PC-3 (cell line): ENCODE measurements at regions not wholly inside any gene's neighbourhood (a gene's known extent, or its start where the extent isn't known, plus 50 kb on each side); places are given as distances from the start of the nearest gene placed in this dataset.

Experiments
- ATAC-seq: fragments of 200-7000 bp; cut with Tn5 transposase; 2 replicates; pipeline ENCODE4 v1.9.1; 2020; ENCODE audit warnings: mild to moderate bottlenecking, moderate library complexity
- BruUV-seq: library from RNA; stranded (reverse); fragments of 400-500 nt; replicated peaks from 2 replicates; lab custom pipeline; 2021; lab: Mats Ljungman, UMichigan
- CTCF ChIA-PET: fragments of 300-600 bp; sonication (Branson Sonifier 250); formaldehyde crosslinking; loops from one replicate; lab custom pipeline; 2022; ENCODE audit warnings: antibody characterized with exemption; lab: Charles Lee
- POLR2A ChIA-PET: fragments of 300-600 bp; sonication (Branson Sonifier 250); formaldehyde crosslinking; loops from one replicate; lab custom pipeline; 2022; ENCODE audit warnings: antibody characterized with exemption; ENCODE audit not compliant: unreplicated experiment; lab: Charles Lee
- DNase-seq: peaks from one replicate; pipeline ENCODE4 v3.0.0-alpha.2; 2015
- H2AFZ ChIP-seq: fragments of 300-600 bp; sonication (generic); 2 replicates; pipeline ENCODE4 v1.6.0; 2016; ENCODE audit warnings: antibody characterized with exemption, low read length
- H3F3A ChIP-seq: fragments of 300-600 bp; sonication (generic); one replicate; pipeline ENCODE4 v1.6.0; 2017; ENCODE audit warnings: antibody characterized with exemption, low read length, control low read depth, mild to moderate bottlenecking; ENCODE audit not compliant: unreplicated experiment
- H3K27ac ChIP-seq: fragments of 300-600 bp; sonication (generic); 2 replicates; pipeline ENCODE4 v1.5.1; 2016; ENCODE audit warnings: mild to moderate bottlenecking, low read length
- H3K27me3 ChIP-seq: fragments of 300-600 bp; sonication (generic); 2 replicates; pipeline ENCODE4 v1.6.1; 2016; ENCODE audit warnings: low read length, mixed read lengths
- H3K36me3 ChIP-seq: fragments of 300-600 bp; sonication (generic); 2 replicates; pipeline ENCODE4 v1.6.1; 2016; ENCODE audit warnings: low read depth, mixed run types, low read length, mixed read lengths
- H3K4me1 ChIP-seq: fragments of 300-600 bp; sonication (generic); 2 replicates; pipeline ENCODE4 v1.5.1; 2016; ENCODE audit warnings: low read length; ENCODE audit not compliant: insufficient read depth
- H3K4me2 ChIP-seq: fragments of 300-600 bp; sonication (generic); 2 replicates; pipeline ENCODE4 v1.6.0; 2016; ENCODE audit warnings: low read length
- H3K4me3 ChIP-seq: fragments of 300-600 bp; sonication (generic); 2 replicates; pipeline ENCODE4 v1.5.1; 2016; ENCODE audit warnings: mild to moderate bottlenecking, low read length, mixed read lengths
- H3K79me2 ChIP-seq: fragments of 300-600 bp; sonication (generic); 2 replicates; pipeline ENCODE4 v1.6.1; 2017; ENCODE audit warnings: low read length, mixed read lengths
- H3K9ac ChIP-seq: fragments of 300-600 bp; sonication (generic); 2 replicates; pipeline ENCODE4 v1.6.0; 2016; ENCODE audit warnings: mild to moderate bottlenecking, low read length
- H3K9me2 ChIP-seq: fragments of 300-600 bp; sonication (generic); replicated peaks from 2 replicates; pipeline ENCODE4 v1.6.1; 2016; ENCODE audit warnings: mixed run types, low read length, mixed read lengths
- H3K9me3 ChIP-seq: fragments of 300-600 bp; sonication (generic); 2 replicates; pipeline ENCODE4 v1.6.1; 2016; ENCODE audit warnings: low read length, mixed read lengths
- H4K20me1 ChIP-seq: fragments of 300-600 bp; sonication (generic); 2 replicates; pipeline ENCODE4 v1.6.1; 2016; ENCODE audit warnings: low read length, mixed read lengths
- EZH2 ChIP-seq: fragments of 300-600 bp; sonication (generic); IDR thresholded peaks from one replicate; pipeline ENCODE4 v1.6.1; 2017; ENCODE audit warnings: antibody characterized with exemption, mild to moderate bottlenecking, low read length; ENCODE audit not compliant: unreplicated experiment
- EZH2phosphoT487 ChIP-seq: fragments of 300-600 bp; sonication (generic); IDR thresholded peaks from 2 replicates; pipeline ENCODE4 v1.6.1; 2018; ENCODE audit warnings: mild to moderate bottlenecking, antibody characterized with exemption, low read length, borderline replicate concordance
- intact Hi-C: fragments of 100-400 bp; cut with micrococcal nuclease; formaldehyde crosslinking; loops from 2 replicates; pipeline ENCODE4 v1.9.0; 2023
- TF ChIP-seq, protein P1 (sequence below): fragments of 300-600 bp; sonication (generic); conservative IDR thresholded peaks from 2 replicates; pipeline ENCODE4 v1.5.1; 2017; ENCODE audit warnings: antibody characterized with exemption, low read depth, mild to moderate bottlenecking, low read length

GRCh38 chr3:148601766-148602685 lies 95.7 kb upstream of the AGTR1 start:
- no peak for ATAC-seq
- BruUV-seq: no TSS peak
- no peak overlapping the region for H3K4me3 ChIP-seq
- H4K20me1 ChIP-seq: no peaks in the 10 kb centered on the region
- H3K4me1 ChIP-seq: peaks cover 7% of the 10 kb centered on the region; the same call in 1 of the 2 replicates
- TF ChIP-seq EZH2phosphoT487: no peak
- TF ChIP-seq EZH2: no peak
- no peak overlapping the region for H3K4me2 ChIP-seq
- no peaks in the 10 kb centered on the region for H3K27me3 ChIP-seq
- ChIA-PET CTCF (no interaction called here), POLR2A (no interaction called here)
- H3K9ac ChIP-seq: no peak overlapping the region
- H3K36me3 ChIP-seq: no peaks in the 10 kb centered on the region
- intact Hi-C loops: no loop called here
- H2AFZ ChIP-seq: no peak overlapping the region
- H3K9me2 ChIP-seq: no peaks in the 10 kb centered on the region
- no peak for DNase-seq
- no peaks in the 10 kb centered on the region for H3K79me2 ChIP-seq
- H3K9me3 ChIP-seq: no peaks in the 10 kb centered on the region
- no peaks in the 10 kb centered on the region for H3F3A ChIP-seq
- no peak overlapping the region for H3K27ac ChIP-seq

GRCh38 chr3:148604270-148605085 lies 93.2 kb upstream of the AGTR1 start:
- H3K4me3 ChIP-seq: 0 out of 2 replicates have a peak overlapping the region, but pooled peaks have one; percentile 9
- DNase-seq: peak; percentile 14
- CTCF ChIA-PET: no interaction called here

DNA sequence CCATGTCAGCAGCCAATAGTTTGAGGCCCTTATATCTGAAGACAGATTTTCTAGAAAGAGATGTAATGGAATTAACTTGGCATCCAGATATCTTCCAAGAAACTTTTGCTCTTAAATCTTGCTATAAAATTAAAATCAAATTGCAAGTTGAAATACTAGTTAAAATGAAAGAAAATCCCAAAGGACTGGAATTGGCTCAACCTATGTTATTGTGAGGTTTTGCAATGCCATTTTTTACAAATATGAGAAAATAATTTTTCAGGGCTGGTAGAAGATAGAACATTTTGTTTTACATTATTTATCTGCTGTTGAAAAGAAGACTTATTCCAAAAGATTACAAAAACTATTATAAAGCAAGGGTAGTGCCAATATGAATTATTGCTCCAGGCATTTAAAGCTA lies 92.2 kb upstream of the AGTR1 start:
- intact Hi-C loops: no loop called here
- H3K27ac ChIP-seq: no peak overlapping the region
- POLR2A ChIA-PET: no interaction called here
- no peaks in the 10 kb centered on the region for H3K9me3 ChIP-seq
- no peaks in the 10 kb centered on the region for H3K79me2 ChIP-seq
- H3K4me2 ChIP-seq: no peak overlapping the region
- H3K9ac ChIP-seq: no peak overlapping the region
- TF ChIP-seq, protein P1, sequence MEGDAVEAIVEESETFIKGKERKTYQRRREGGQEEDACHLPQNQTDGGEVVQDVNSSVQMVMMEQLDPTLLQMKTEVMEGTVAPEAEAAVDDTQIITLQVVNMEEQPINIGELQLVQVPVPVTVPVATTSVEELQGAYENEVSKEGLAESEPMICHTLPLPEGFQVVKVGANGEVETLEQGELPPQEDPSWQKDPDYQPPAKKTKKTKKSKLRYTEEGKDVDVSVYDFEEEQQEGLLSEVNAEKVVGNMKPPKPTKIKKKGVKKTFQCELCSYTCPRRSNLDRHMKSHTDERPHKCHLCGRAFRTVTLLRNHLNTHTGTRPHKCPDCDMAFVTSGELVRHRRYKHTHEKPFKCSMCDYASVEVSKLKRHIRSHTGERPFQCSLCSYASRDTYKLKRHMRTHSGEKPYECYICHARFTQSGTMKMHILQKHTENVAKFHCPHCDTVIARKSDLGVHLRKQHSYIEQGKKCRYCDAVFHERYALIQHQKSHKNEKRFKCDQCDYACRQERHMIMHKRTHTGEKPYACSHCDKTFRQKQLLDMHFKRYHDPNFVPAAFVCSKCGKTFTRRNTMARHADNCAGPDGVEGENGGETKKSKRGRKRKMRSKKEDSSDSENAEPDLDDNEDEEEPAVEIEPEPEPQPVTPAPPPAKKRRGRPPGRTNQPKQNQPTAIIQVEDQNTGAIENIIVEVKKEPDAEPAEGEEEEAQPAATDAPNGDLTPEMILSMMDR: no peak
- TF ChIP-seq EZH2phosphoT487 (no peak), EZH2 (no peak)
- ATAC-seq (no peak), DNase-seq (no peak)
- CTCF ChIA-PET: no interaction called here
- BruUV-seq: no TSS peak
- no peaks in the 10 kb centered on the region for H3F3A ChIP-seq
- H3K27me3 ChIP-seq: no peaks in the 10 kb centered on the region
- no peaks in the 10 kb centered on the region for H3K9me2 ChIP-seq
- peaks cover 7% of the 10 kb centered on the region; the same call in 1 of the 2 replicates for H3K4me1 ChIP-seq
- no peaks in the 10 kb centered on the region for H3K36me3 ChIP-seq
- H2AFZ ChIP-seq: no peak overlapping the region
- H4K20me1 ChIP-seq: no peaks in the 10 kb centered on the region
- no peak overlapping the region for H3K4me3 ChIP-seq

More at GRCh38 chr3:148604270-148605085, 93.2 kb upstream of the AGTR1 start:
- H3K4me2 ChIP-seq: peak overlapping the region; percentile 39; the same call in 1 of the 2 replicates
- POLR2A ChIA-PET: no interaction called here
- no peak overlapping the region for H3K27ac ChIP-seq
- ATAC-seq: no peak
- no peaks in the 10 kb centered on the region for H3K36me3 ChIP-seq
- BruUV-seq: no TSS peak
- no peaks in the 10 kb centered on the region for H3K27me3 ChIP-seq
- no peaks in the 10 kb centered on the region for H3K9me2 ChIP-seq
- no peaks in the 10 kb centered on the region for H4K20me1 ChIP-seq
- H3K9me3 ChIP-seq: no peaks in the 10 kb centered on the region
- H3K79me2 ChIP-seq: no peaks in the 10 kb centered on the region
- H3F3A ChIP-seq: no peaks in the 10 kb centered on the region
- no peak for TF ChIP-seq EZH2
- TF ChIP-seq, protein P1: no peak
- no peak for TF ChIP-seq EZH2phosphoT487
- intact Hi-C loops: no loop called here
- H3K4me1 ChIP-seq: peaks cover 7% of the 10 kb centered on the region; the same call in 1 of the 2 replicates
- H3K9ac ChIP-seq: no peak overlapping the region
- H2AFZ ChIP-seq: 0 out of 2 replicates have a peak overlapping the region, but pooled peaks have one; percentile 38
